H54 (cell line): ENCODE measurements at regions not wholly inside any gene's neighbourhood (a gene's known extent, or its start where the extent isn't known, plus 50 kb on each side); places are given as distances from the start of the nearest gene placed in this dataset.
"Not testable (repeated sequence)": the region's sequence is repeated elsewhere in the genome, so short reads cannot be mapped to it uniquely, and the experiment has no call there.

Experiments used
- DNase-seq: peaks from one replicate; pipeline ENCODE4 v3.0.0; 2011; ENCODE audit warnings: low spot score, mixed read lengths; ENCODE audit not compliant: insufficient read length
- FAIRE-seq: peaks from 3 replicates; lab custom pipeline; 2011; peaks lifted over from hg19 to GRCh38; lab: Jason Lieb, UNC
- POLR2A ChIP-seq: IDR thresholded peaks from 2 replicates; pipeline ENCODE4 v1.6.1; 2011; ENCODE audit warnings: low read depth, mild to moderate bottlenecking, low read length

DNA sequence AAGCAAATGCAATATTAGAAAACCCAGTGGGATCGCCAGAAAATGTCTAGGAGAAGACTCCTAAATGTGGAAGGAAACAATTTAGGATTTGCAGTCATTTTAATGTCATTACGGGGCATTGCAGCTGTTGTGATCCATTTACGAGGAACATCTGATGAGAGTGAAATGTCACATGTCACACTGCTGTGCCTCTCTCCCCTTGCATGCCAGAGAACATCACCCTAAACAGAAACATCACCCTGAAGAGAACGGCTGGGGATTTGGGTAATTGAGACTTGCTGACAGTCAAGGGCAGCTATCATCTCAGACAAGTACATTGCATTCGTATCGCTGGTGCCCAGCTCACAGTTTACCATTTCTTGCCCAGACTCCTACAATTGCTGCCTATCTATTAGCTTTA is 785.7 kb upstream of the POM121L12 start:
- FAIRE-seq (no peak), DNase-seq (no peak)
- no peak for TF ChIP-seq POLR2A

DNA sequence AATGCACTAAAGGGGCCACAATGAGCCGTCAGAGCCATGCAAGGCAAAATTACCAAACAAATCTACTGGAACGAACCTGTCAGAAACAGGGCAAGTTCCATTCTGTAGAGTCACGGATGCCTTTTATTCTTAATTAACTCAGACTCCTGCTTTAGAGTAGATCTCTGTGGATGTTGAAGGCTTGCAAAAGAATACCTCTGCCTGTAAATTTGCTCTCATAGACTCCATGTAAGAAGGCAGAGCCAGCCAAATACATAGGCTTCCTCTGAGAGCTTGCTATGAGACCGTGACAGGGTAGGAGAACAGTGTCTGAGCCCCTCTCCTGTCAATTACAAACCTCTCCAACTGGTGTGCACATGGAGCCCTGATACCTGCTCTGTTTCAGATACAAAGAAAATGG is 787.9 kb upstream of the POM121L12 start:
- FAIRE-seq (no peak), DNase-seq (no peak)
- no peak for TF ChIP-seq POLR2A

DNA sequence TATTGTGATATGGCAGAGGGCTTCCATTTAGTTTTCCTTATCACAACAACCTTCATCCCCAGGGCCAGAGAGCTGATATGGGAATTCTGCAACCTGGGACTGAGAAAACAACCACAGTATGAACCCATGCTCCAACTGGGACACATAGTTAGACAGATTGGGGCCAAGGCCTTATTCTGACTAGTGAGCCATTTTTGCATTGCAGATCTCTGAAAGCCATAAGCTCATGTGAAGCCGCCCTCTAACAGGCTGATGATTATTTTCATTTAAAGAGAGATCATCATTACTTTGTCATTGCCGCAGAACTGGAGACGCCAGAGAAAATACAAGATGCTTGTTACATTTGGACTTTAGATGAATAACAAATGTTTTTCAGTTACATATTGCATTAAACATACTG is 791.7 kb upstream of the POM121L12 start:
- no peak for DNase-seq
- no peak for TF ChIP-seq POLR2A
- no peak for FAIRE-seq

DNA sequence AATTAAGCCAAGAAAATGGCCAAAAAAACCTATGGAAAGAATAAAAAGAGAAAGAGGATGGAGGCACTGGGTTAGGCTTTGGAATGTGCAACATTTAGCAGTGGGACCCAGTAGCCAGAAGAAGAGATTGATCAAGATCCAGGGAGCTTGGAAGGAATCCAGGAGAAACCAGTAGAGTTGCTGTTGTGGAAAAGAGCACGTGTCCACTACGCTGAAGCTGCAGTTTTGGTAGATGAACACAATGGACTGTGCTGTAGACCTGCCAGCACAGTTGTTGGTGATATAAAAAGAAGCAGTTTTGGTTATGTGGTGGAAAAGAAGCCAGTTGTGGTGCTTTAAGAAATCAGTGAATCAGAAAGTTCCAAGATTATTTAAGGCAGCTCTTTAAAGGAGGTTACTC is 802.2 kb upstream of the POM121L12 start:
- no peak for TF ChIP-seq POLR2A
- FAIRE-seq, result no peak
- DNase-seq, result no peak

DNA sequence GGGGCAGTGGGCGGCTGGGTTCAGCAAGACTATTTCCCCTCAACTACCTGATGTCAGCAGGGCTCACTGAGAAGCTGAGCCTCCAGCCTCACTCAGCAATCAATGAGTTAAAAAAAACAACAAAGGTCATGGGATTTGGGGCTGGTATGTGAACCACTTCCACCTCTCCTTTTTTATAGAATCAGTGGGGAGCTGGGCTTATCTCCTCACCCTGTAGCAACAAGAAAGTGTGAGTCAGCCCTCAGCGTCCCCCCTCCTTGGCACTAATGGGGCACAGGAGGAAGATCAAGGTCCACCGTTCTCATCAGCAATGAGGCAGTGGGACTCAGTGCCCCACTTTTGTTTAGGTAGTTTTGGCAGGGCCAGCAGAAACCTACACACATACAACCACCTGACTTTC is 823.5 kb upstream of the POM121L12 start:
- TF ChIP-seq POLR2A, result no peak
- DNase-seq (no peak), FAIRE-seq (no peak)

DNA sequence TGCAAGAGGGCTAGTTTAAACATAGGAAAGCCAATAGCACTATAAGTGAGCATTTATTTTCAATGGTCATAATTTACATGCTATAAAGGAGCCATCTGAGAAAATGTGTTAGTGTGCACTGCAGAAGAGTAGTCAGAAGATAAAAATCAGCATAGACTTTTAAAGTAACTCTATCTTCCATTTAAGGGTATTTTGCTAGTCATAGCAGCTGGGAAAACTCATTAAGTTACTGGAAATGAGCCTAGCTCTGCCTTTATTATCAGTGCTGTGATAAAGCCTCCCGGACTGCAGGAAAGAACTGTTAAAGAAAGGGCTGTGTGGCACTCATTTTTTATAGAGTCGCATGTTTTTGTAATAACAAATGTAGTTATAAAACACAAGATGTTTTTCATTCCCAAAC is 825.8 kb upstream of the POM121L12 start:
- no peak for DNase-seq
- no peak for TF ChIP-seq POLR2A
- no peak for FAIRE-seq

DNA sequence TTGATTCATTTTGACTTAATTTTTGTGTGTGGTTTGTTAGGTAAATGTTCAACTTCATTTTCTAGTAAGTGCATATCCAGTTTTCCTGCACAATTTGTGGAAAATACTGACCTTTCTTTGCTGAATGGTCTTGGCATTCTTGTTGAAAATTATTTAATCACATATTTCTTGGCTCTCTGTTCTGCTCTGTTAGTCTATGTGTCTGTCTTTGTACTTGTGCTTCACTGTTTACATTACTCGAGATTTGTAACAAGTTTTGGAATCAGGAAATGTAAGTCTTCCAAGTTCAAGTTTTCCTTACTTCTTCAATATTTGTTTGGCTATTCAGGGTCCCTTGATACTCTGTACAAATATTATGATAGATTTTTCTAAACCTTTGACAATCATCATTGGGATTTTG is 838.2 kb upstream of the POM121L12 start:
- FAIRE-seq, result no peak
- no peak for TF ChIP-seq POLR2A
- DNase-seq, result no peak

DNA sequence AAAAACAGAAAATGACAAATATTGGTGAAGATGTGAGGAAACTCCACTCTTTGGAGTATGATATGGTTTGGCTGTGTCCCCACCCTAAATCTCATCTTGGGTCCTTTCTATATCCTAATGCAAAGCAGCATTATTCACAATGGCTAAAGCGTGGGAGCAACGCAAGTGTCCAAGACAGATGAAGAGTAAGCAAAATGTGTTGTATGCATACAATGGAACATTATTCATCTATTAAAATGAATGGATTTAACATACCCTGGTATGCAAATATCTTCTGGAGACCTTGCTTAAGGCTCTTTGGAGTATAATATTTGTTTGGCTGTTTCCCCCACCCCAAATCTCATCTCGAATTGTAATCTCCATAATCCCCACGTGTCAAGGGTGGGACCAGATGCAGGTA is 839.8 kb upstream of the POM121L12 start:
- TF ChIP-seq POLR2A, result no peak
- DNase-seq, result no peak
- FAIRE-seq, result no peak

DNA sequence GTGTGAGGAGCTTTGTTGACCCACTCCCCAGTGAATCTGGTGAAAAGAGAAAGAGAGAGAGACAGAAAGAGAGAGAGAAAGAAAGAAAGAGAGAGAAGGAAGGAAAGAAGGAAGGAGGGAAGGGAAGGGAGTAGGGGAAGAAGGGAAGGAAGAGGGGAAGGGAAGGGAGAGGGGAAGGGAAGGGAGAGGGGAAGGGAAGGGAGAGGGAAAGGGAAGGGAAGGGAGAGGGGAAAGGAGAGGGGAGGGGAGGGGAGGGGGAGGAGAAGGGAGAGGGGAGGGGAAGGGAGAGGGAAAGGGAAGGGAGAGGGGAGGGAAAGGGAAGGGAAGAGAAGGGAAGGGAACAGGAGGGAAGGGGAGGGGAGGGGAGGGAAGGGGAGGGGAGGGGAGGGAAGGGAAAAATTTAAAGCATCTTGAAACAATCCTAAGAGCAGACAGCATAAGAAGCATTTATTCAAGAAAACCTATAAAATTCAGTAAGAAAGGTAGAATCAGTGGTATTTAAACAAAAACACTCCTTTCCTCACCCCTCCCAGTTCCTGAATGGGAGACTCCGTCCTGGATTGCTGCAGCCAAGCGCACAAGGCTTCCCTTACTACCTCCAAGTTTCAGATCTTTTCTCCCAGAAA is 846.2 kb upstream of the POM121L12 start:
- DNase-seq (no peak), FAIRE-seq (no peak)
- no peak for TF ChIP-seq POLR2A

DNA sequence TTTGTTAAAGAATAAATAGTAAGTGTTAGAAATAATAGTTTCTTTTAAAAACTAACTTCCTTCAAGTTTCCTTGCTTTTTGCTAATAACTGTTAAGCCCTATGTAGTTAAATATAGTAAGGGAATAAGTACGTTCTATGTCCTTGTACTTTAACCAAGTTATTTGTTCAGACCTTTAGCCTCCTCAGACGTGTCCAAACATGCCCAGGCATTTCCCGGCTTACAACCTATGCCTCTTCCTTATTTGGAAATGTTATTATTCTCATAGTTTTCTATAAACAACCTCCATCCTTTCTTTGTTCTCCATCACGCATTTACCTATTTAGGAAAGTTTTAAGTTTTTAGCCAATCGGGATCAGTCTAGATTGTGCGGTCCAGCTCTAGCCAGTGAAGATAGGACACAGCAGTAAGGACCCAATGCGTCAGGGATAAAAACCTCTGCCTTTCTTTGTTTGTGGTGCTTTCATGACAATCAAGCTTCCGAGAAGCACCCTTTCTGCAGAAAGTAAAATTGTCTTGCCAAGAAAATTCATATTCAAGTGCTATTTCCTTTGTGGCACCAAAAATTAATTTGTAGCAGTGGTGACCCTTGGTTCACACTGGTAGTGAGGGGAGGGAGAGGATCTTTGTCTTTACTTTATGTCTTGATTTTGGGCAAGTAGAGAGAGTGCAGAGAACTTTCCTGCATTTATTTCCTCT is 851.3 kb upstream of the POM121L12 start:
- DNase-seq, result no peak
- FAIRE-seq, result no peak
- no peak for TF ChIP-seq POLR2A

DNA sequence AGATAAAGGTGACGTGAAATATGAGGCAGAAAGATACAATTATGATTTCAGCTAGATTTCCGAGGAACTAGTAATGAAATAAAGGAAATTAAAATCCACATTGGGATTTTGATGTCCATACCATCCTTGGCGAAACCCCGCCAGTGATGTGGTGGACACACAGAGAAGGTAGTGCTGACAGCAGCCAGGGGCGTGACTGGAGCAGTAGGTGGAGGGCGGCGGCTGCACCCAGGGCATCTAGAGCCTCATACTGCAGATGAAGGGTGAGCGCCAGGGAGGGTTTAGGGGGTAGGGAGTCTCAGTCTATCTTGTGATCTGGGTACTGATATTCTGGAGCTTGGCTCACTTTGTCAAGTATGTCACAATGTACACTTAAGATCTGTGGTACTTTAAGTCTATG is 855.5 kb upstream of the POM121L12 start:
- no peak for TF ChIP-seq POLR2A
- FAIRE-seq (no peak), DNase-seq (no peak)

DNA sequence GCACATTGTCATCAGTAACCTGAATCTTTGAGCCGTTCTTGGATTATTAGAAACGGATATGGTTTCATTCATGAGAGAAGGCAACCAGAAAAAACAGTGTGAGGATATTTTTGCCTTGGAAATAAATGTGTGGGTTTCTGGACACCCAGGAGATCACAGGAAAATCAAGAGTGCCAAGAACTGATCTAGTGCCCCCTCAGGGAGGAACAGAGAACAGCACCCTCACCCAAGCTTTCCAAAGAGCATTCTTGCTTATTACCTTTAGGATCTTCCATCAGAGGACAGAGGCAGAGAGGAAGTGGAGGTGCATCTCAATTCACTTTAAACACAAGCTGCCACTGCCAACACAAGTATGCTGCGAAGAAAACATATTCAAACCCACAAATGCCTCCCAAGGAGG is 851.5 kb upstream of the COBL start:
- FAIRE-seq, result peak; percentile 23
- DNase-seq, result peak; percentile 13

DNA sequence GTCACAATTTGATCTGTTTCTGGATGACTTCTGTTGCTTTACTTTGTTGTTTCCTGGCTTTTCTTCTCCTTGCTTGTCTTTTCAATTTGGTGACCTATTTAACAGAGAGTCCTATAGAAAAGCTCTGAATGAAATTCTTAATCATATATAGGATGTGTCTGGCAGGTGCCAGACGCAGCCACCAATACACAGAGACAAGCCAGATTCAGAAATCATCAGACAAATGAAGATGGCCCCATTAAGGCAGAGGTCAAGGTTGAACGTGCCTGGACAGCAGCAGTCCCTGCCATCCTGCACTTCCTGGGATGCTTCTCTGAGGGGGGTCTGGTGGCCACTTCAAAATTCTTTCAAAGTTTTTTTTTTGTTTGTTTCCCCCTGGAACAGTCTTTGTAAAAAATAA is 846.7 kb upstream of the COBL start:
- TF ChIP-seq POLR2A, result no peak
- DNase-seq (no peak), FAIRE-seq (no peak)

More for the DNA sequence above, 851.5 kb upstream of the COBL start:
- no peak for TF ChIP-seq POLR2A

DNA sequence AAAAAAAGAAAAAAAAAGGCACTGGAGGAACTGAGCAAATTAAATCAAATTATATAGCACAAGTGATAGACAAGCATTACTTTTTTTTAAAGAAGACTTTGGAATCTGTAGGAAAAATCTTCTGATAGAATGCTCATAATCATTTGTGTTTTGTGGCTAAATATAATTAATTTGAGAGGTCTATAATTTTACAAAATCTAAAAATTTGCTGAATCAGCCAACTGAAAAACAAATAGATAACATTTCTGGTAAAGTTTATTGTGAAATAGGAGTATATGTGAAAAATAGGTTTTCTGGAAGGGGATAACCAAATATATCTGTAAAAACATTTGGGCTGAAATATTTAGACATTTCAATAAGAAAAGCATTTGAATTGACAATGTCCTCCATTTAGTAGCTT is 844.9 kb upstream of the COBL start:
- TF ChIP-seq POLR2A, result no peak
- DNase-seq, result no peak
- FAIRE-seq, result no peak

DNA sequence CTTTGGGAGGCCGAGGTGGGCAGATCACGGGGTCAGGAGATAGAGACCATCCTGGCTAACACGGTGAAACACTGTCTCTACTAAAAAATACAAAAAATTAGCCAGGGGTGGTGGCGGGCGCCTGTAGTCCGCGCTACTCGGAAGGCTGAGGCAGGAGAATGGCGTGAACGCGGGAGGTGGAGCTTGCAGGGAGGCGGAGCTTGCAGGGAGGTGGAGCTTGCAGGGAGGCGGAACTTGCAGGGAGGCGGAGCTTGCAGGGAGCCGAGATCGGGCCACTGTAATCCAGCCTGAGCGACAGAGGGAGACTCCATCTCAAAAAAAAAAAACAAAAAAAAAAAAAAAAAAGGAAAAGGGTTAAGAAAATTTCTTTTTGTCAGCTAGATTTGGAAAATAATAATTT is 842.8 kb upstream of the COBL start:
- DNase-seq, FAIRE-seq: not testable (repeated sequence)
